ENCODE measurements at regions not wholly inside any gene's neighbourhood (a gene's known extent, or its start where the extent isn't known, plus 50 kb on each side); places are given as distances from the start of the nearest gene placed in this dataset.

GRCh38 chr1:64366821-64367220 is 103.1 kb upstream of the CACHD1 start:
- H3K4me1 ChIP-seq, result no peaks in the 10 kb centered on the region
- no peaks in the 10 kb centered on the region for H3K36me3 ChIP-seq (ENCODE audit: control insufficient read depth, insufficient read depth, low read length)
- no TSS peak for BruUV-seq (replicated peaks)
- H3K4me3 ChIP-seq (ENCODE audit: low read depth, low read length), result no peak overlapping the region
- Mint-ChIP-seq H3K27me3 (ENCODE audit: insufficient read depth, unreplicated experiment) (peaks cover 3% of the 10 kb centered on the region), H3K27ac (ENCODE audit: unreplicated experiment) (no peak overlapping the region), H3K4me3 (ENCODE audit: unreplicated experiment) (no peak overlapping the region), H3K36me3 (ENCODE audit: insufficient read depth, unreplicated experiment) (no peaks in the 10 kb centered on the region), H3K9me3 (ENCODE audit: unreplicated experiment) (no peaks in the 10 kb centered on the region), H3K4me1 (ENCODE audit: low read depth, unreplicated experiment) (no peaks in the 10 kb centered on the region)
- H3K27me3 ChIP-seq (replicated peaks; ENCODE audit: control insufficient read depth, insufficient read depth, low read length), result no peaks in the 10 kb centered on the region
- DNase-seq, result no peak
- POLR2A ChIA-PET, result no interaction called here
- H3K9me3 ChIP-seq, result no peaks in the 10 kb centered on the region
- intact Hi-C loops (cut with micrococcal nuclease; ENCODE audit: unreplicated experiment), result no loop called here
- CTCF ChIA-PET, result no interaction called here
- TF ChIP-seq, protein P1, sequence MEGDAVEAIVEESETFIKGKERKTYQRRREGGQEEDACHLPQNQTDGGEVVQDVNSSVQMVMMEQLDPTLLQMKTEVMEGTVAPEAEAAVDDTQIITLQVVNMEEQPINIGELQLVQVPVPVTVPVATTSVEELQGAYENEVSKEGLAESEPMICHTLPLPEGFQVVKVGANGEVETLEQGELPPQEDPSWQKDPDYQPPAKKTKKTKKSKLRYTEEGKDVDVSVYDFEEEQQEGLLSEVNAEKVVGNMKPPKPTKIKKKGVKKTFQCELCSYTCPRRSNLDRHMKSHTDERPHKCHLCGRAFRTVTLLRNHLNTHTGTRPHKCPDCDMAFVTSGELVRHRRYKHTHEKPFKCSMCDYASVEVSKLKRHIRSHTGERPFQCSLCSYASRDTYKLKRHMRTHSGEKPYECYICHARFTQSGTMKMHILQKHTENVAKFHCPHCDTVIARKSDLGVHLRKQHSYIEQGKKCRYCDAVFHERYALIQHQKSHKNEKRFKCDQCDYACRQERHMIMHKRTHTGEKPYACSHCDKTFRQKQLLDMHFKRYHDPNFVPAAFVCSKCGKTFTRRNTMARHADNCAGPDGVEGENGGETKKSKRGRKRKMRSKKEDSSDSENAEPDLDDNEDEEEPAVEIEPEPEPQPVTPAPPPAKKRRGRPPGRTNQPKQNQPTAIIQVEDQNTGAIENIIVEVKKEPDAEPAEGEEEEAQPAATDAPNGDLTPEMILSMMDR (IDR thresholded peaks at IDR 0.05; ENCODE audit: insufficient read depth in 1 of 2, low read depth in 1 of 2, low read length in 1 of 2, severe bottlenecking in 1 of 2, unreplicated experiment in 1 of 2), result no peak

- Histone ChIP-seq H3K4me3 (ENCODE audit: low read depth, low read length) (no peak overlapping the region), H3K27me3 (replicated peaks; ENCODE audit: control insufficient read depth, insufficient read depth, low read length) (no peaks in the 10 kb centered on the region), H3K9me3 (no peaks in the 10 kb centered on the region), H3K36me3 (ENCODE audit: control insufficient read depth, insufficient read depth, low read length) (no peaks in the 10 kb centered on the region), H3K4me1 (no peaks in the 10 kb centered on the region)
- intact Hi-C loops (cut with micrococcal nuclease; ENCODE audit: unreplicated experiment), result no loop called here
- CTCF ChIA-PET, result no interaction called here
- no peak overlapping the region for H3K27ac Mint-ChIP-seq (ENCODE audit: unreplicated experiment)
- DNase-seq, result no peak
- POLR2A ChIA-PET, result no interaction called here
- no peaks in the 10 kb centered on the region for H3K27me3 Mint-ChIP-seq (ENCODE audit: insufficient read depth, unreplicated experiment)
- H3K4me1 Mint-ChIP-seq (ENCODE audit: low read depth, unreplicated experiment), result no peaks in the 10 kb centered on the region
- H3K36me3 Mint-ChIP-seq (ENCODE audit: insufficient read depth, unreplicated experiment), result no peaks in the 10 kb centered on the region
- no TSS peak for BruUV-seq (replicated peaks)
- TF ChIP-seq, protein P1 (IDR thresholded peaks at IDR 0.05; ENCODE audit: insufficient read depth in 1 of 2, low read depth in 1 of 2, low read length in 1 of 2, severe bottlenecking in 1 of 2, unreplicated experiment in 1 of 2), result no peak
- H3K9me3 Mint-ChIP-seq (ENCODE audit: unreplicated experiment), result no peaks in the 10 kb centered on the region
- no peak overlapping the region for H3K4me3 Mint-ChIP-seq (ENCODE audit: unreplicated experiment)
These were observed 101.6 kb upstream of the CACHD1 start for GRCh38 chr1:64368344-64368743.

DNA sequence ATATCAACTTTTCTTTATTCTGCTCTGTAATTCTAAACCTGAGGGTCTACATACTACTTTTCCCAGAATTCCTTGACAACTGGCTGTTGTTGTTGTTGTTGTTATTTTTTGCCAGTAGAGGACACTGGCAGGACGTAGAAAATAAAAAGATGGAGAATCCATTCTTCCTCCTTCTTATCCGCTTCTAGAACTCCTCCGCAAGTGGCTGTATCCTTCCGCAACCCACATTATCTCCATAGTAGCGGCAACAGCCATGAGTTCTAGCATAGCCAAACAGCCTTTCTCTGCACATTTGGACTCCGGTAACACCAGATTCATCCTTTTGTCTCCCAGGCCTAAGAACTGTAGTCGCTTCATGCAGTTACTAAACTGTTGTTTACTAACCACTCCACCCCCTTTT is 91.1 kb upstream of the CACHD1 start:
- no peak for DNase-seq
- peaks cover 8% of the 10 kb centered on the region for H3K9me3 Mint-ChIP-seq (ENCODE audit: unreplicated experiment)
- no peaks in the 10 kb centered on the region for H3K4me1 Mint-ChIP-seq (ENCODE audit: low read depth, unreplicated experiment)
- intact Hi-C loops (cut with micrococcal nuclease; ENCODE audit: unreplicated experiment), result no loop called here
- no peaks in the 10 kb centered on the region for H3K36me3 Mint-ChIP-seq (ENCODE audit: insufficient read depth, unreplicated experiment)
- Histone ChIP-seq H3K27me3 (replicated peaks; ENCODE audit: control insufficient read depth, insufficient read depth, low read length) (no peaks in the 10 kb centered on the region), H3K4me1 (no peaks in the 10 kb centered on the region), H3K4me3 (ENCODE audit: low read depth, low read length) (no peak overlapping the region), H3K9me3 (no peaks in the 10 kb centered on the region; the same call in 1 of the 2 replicates), H3K36me3 (ENCODE audit: control insufficient read depth, insufficient read depth, low read length) (no peaks in the 10 kb centered on the region)
- TF ChIP-seq, protein P1 (IDR thresholded peaks at IDR 0.05; ENCODE audit: insufficient read depth in 1 of 2, low read depth in 1 of 2, low read length in 1 of 2, severe bottlenecking in 1 of 2, unreplicated experiment in 1 of 2), result no peak
- CTCF ChIA-PET, result no interaction called here
- no peaks in the 10 kb centered on the region for H3K27me3 Mint-ChIP-seq (ENCODE audit: insufficient read depth, unreplicated experiment)
- no TSS peak for BruUV-seq (replicated peaks)
- POLR2A ChIA-PET, result no interaction called here
- H3K4me3 Mint-ChIP-seq (ENCODE audit: unreplicated experiment), result no peak overlapping the region
- no peak overlapping the region for H3K27ac Mint-ChIP-seq (ENCODE audit: unreplicated experiment)
